ENCODE measurements at regions not wholly inside any gene's neighbourhood (a gene's known extent, or its start where the extent isn't known, plus 50 kb on each side); places are given as distances from the start of the nearest gene placed in this dataset.

GRCh38 chr3:188077160-188077799 lies 76.7 kb upstream of the LPP start:
- no peak for DNase-seq

DNA sequence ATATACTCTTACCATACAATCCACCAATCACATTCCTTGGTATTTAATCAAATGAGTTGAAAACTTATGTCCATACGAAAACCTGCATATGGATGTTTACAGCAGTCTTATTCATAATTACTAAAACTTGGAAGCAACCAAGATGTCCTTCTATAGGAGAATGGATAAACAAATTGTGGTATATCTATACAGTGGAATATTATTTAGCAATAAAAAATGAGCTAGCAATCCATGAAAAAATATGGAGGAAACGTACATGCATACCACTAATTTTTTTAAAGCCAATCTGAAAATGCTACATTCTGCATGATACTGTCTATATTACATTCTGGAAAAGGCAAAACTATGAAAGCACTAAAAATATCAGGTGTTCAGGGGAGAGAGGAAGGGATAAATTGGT lies 73.9 kb upstream of the LPP start:
- DNase-seq: no peak

GRCh38 chr3:188082031-188082430 lies 71.9 kb upstream of the LPP start:
- DNase-seq: no peak

DNA sequence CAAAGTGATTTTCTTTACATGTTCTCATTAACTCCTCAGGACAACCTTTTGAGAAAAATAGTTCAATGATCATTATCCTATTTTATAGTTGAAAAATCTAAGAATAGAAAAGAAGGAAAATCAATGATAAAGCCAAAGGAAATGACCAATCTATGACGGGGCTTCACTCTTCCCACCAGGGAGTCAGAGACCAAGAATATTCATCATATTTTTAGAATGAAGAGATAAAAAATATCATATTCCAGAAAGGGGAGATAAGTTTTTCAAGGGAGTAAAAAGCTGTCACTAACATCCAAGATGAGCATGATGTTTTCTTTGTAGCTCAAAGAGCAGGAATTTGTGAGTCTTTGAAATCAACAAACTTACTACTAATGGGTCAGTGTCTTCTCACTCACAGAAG lies 71.5 kb upstream of the LPP start:
- no peak for DNase-seq

DNA sequence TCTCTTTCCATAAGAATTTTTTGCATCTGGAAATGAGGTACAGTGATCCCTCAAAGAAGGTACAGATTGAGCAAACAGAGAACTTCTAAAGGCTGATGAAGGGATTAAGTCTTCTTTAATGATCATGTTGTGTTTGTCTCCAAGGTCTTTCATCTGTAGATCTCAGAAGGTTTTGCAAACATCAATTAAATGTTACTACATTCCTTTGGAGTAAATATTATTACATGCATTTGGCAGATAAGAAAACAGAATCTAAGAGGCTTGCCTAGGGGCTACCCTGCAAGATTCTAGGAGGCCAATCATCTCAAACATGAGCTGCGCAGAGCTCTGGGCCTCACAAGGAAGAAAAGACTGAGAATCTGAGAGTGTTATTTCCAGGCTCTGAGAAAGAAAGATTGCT lies 70.9 kb upstream of the LPP start:
- DNase-seq: no peak

GRCh38 chr3:188084752-188085583 lies 69.0 kb upstream of the LPP start:
- no peak for DNase-seq

DNA sequence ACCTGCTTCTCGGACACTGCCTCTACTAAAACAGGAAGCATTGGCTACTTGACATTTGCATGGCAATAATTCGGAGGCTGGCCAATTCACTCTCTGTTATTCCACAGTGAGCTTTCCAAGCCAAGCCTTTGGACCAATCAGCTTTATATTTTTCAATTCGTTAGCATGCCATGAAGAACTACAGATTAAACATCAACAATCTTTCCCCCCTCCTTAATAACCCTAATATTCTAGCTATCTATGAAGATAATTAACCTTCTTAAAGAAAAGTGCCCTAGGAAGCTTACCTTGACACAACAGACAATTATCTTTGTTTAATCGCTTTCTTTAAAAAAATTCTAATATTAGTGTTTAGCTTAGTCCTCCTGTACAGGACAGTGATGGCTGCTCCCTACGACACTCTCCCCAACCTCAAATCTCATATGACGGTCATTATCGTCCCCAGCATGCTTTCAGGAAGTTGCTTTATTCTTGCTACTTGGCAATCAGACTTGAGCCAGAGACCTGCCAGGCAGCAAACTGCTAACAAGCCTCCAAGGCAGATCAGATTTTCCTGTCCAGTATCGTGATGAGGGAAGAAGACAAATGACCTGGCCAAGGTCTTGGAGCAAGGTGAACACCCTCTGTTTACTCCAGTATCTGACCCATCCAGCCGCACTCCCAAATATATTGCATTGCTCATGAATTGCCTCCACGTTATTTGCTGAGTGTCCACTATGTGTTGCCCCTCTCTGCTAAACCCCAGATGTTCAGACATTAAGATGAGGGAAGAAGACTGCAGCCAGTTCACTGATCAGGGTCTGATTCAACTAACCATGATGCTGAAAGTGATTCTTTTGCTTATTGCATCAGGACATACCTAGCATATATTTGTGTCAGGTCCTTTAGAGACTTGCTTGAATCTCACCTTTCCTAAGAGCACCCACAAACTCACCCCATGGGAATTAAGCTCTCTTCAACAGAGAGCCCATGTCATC lies 68.1 kb upstream of the LPP start:
- DNase-seq: no peak

GRCh38 chr3:188088948-188089685 lies 64.8 kb upstream of the LPP start:
- DNase-seq: no peak

DNA sequence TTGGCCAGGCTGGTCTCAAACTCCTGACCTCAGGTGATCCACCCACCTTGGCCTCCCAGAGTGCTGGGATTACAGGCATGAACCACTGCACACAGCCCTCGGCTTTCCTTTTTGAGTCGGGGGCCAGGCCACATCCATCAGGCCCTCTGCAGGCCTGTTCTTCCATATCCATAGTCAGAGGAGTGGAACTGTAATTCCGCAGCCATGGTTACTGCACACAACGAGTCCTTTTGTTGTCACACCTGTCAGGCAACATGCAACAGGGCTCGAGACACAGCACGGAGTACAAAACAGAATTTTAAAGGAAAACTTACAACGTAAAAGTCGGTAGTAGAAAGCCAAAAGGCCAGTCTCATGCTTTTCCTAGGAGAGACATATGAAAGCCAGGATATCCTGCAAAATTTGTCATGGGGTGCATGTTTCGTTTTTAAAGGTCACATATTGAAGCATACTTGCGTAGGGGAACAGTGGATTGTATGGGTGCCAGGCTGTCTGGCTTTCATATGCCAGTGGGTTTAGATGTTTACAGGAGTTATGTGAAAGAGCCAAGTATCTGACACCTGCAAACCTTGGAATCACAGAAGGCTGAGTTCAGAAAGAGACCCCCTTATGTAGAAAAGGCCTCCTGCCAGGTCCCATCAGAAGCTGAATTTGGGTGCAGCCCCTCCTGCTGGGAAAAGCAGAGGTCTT lies 63.2 kb upstream of the LPP start:
- DNase-seq: no peak

- DNase-seq: no peak
Measured at GRCh38 chr3:188091746-188092145, 62.2 kb upstream of the LPP start.

GRCh38 chr3:188092648-188093047 lies 61.3 kb upstream of the LPP start:
- no peak for DNase-seq

DNA sequence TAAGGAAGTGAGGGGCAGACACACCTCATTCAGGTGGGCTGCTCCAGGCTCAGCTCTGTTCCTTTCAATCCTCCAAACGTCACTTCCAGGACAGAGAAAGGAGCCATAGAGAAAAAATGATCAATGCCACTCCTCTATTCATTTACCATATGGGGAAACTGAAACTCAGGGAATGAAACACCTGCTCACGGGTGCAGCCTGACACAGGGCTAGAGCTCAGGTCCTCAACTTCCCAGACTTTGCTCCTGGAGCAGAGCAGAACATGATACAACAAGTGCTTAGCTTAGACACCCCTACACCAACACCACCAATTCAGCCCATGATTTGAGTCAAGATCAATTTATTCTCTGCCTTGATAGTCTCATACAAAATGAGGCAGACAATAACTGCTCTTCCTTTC lies 58.5 kb upstream of the LPP start:
- no peak for DNase-seq

DNA sequence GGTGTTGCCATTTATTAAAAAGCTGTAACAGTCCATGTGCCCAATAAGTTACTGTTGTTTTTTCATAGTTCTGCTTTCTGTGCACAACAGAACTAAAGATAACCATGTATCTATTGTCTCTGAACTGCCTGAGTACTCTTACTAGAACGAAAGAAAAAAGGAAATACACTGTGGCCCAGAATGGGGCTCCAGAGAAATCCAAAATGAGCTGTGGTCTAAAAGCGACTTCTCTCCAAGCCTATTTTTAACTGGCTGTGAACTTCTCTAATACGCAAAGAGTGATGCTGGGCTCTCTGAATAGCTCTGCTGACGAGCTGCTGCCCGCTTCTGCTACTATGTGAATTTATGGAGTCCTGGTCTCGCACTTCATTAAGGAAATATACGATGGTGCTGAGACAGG lies 56.2 kb upstream of the LPP start:
- no peak for DNase-seq

GRCh38 chr3:188099907-188100306 lies 54.0 kb upstream of the LPP start:
- no peak for DNase-seq

DNA sequence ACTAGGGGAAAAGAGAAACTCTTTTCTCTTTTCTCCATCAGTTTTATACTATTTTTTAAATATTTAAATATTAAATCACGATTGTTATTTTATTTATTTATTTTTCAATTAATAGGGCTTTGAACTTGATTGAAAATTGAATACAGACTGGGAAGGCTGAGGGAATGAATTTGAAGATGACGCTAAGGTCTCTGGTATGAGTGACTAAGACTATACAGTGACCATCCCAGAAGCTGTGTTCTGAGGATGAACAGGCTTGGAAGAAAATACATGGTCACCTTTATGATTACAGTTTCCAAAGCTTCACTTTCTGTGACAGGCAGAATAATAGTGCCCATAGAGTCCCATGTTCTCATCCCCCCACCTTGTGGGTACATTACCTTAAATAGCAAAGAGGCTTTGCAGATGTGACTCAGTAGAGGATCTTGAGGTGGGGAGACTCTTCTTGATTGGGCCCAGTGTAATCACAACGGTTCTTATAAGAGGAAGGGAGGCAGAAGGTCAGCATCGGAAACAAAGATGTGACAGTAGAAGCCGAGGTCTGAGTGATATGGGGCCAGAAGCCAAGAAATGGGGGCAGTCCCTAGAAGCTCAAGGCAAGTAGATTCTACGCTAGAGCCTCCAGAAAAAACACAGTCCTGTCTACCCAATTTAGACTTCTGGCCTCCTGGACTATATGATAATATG lies 51.0 kb upstream of the LPP start:
- no peak for DNase-seq

- DNase-seq: no peak
Measured at GRCh38 chr3:188104050-188104449, 49.9 kb upstream of the LPP start.

Data from CD4-positive, alpha-beta T cell treated with Interleukin-17A for 4 hours (primary cell).